Heart right ventricle (tissue), 16 donors: ENCODE measurements at regions not wholly inside any gene's neighbourhood (a gene's known extent, or its start where the extent isn't known, plus 50 kb on each side); places are given as distances from the start of the nearest gene placed in this dataset.
A peak's percentile ranks its signal among the peaks of the same experiment; 100 is the strongest.

Experiments used
- ATAC-seq, 8 donors: fragments of 200-7000 bp; cut with Tn5 transposase; one replicate each; pipeline ENCODE4 v1.9.1; 2020; ENCODE audit warnings: mild to moderate bottlenecking in 8 of 8, moderate library complexity in 8 of 8, moderate number of reproducible peaks in 1 of 8
- DNase-seq, 2 donors: peaks; one replicate each; pipeline ENCODE4 v3.0.0-alpha.2; 2020
- H3K27ac ChIP-seq, 10 donors: fragments of 200-600 bp; sonication (generic) in 2 of 10; one replicate each; pipeline versions ENCODE4 v1.5.0 to v1.8.0; 2020 to 2022; ENCODE audit warnings: mild to moderate bottlenecking in 3 of 10
- H3K27me3 ChIP-seq, 7 donors: fragments of 200-600 bp; one replicate each; pipeline ENCODE4 v1.8.0; 2021 to 2022; ENCODE audit warnings: mild to moderate bottlenecking in 2 of 7
- H3K36me3 ChIP-seq, 9 donors: fragments of 200-600 bp; sonication (generic) in 1 of 9; one replicate each; pipeline versions ENCODE4 v1.5.0 to v1.8.0; 2020 to 2022; ENCODE audit warnings: mild to moderate bottlenecking in 2 of 9
- H3K4me1 ChIP-seq, 9 donors: fragments of 200-600 bp; sonication (generic) in 1 of 9; one replicate each; pipeline versions ENCODE4 v1.5.0 to v1.8.0; 2020 to 2022; ENCODE audit warnings: mild to moderate bottlenecking in 4 of 9
- H3K4me3 ChIP-seq, 10 donors: fragments of 200-600 bp; sonication (generic) in 2 of 10; one replicate each; pipeline versions ENCODE4 v1.5.0 to v1.8.0; 2020 to 2022; ENCODE audit warnings: mild to moderate bottlenecking in 7 of 10, moderate library complexity in 2 of 10
- H3K9me3 ChIP-seq, 11 donors: fragments of 200-600 bp in 10 of 11; sonication (generic) in 2 of 11; one replicate each; pipeline versions ENCODE4 v1.5.0 to v1.8.0; 2013 to 2022; ENCODE audit warnings: mild to moderate bottlenecking in 2 of 11, control low read depth in 1 of 11, moderate library complexity in 1 of 11
- CTCF ChIP-seq, 9 donors: fragments of 200-600 bp; sonication (generic) in 2 of 9; IDR thresholded peaks; one replicate each; pipeline versions ENCODE4 v1.5.0 to v1.8.0; 2021 to 2022; ENCODE audit warnings: antibody characterized with exemption in 9 of 9, mild to moderate bottlenecking in 5 of 9, moderate library complexity in 1 of 9
- WGBS, 2 donors: extraction: QIAGEN DNeasy Blood & Tissue Kit; methylation state at CpG; one replicate each; pipeline ENCODE4 v1.1.7; 2013; ENCODE audit warnings: inconsistent platforms in 1 of 2; 5-methylcytosine and 5-hydroxymethylcytosine counted together
- intact Hi-C, 10 donors: fragments of 100-400 bp; cut with DNase I; formaldehyde crosslinking; loops; one replicate each; pipeline versions ENCODE4 v1.11.1 to v1.14.2; 2022
- donor health status: Arrhythmogenic right ventricular cardiomyopathy.
- donor health status: ischemic (EF 13 %, LVEDD 7.1; RV severe dilation, severe dysfunction).
- donor health status: healthy with polysubstance abuse.
- donor health status: DM: no; HTN: yes; CAD: no.
- donor health status: DM: no; HTN: no; CAD: no.
- donor health status: ischemic (EF 25% LVEDD 6.9; RV normal size, moderate dysfunction).
- donor health status: ischemic (EF 25% LVEDD 5.7; RV mildly dilated, moderate dysfunction).
- donor health status: healthy.
- donor health status: DM: yes; HTN: yes; CAD: no.
- donor health status: Ischemic cardiomyopathy.
- donor health status: ischemic (EF 35%, LVEDD 5.7; RV mildly dilated, moderate dysfunction).
- donor health status: nonischemic (EF 11% LVEDD 7.7; RV severe dilation, severe dysfunction).
- donor health status: DM: yes; HTN: yes; CAD: no.
- donor health status: PGD.
- donor health status: ischemic (EF 29% LVEDD 5.4; RV normal size, mild dysfunction).
- donor health status: nonischemic (EF 23%, LVEDD 6.1; RV moderate dilation, normal function).

- intact Hi-C loops: no loop called here
- Histone ChIP-seq H3K27me3 (no peaks in the 10 kb centered on the region), H3K4me3 (no peak overlapping the region), H3K4me1 (peaks cover 0 to 31% (median 0%) of the 10 kb centered on the region in 9 donors), H3K9me3 (peaks cover 0 to 7% (median 0%) of the 10 kb centered on the region in 11 donors), H3K27ac (peak overlapping the region in 1 of 10 donors; percentile 81), H3K36me3 (no peaks in the 10 kb centered on the region)
- WGBS, 2 donors: 68 to 76% methylated on average over 6 of the region's 6 CpGs
- no peak for TF ChIP-seq CTCF (IDR thresholded peaks at IDR 0.05)
- ATAC-seq (peak in 7 of 8 donors; percentile 14 to 51 (median 35)), DNase-seq (no peak)
Observed at GRCh38 chr1:172818841-172819527, 160.1 kb downstream of the FASLG start.

DNA sequence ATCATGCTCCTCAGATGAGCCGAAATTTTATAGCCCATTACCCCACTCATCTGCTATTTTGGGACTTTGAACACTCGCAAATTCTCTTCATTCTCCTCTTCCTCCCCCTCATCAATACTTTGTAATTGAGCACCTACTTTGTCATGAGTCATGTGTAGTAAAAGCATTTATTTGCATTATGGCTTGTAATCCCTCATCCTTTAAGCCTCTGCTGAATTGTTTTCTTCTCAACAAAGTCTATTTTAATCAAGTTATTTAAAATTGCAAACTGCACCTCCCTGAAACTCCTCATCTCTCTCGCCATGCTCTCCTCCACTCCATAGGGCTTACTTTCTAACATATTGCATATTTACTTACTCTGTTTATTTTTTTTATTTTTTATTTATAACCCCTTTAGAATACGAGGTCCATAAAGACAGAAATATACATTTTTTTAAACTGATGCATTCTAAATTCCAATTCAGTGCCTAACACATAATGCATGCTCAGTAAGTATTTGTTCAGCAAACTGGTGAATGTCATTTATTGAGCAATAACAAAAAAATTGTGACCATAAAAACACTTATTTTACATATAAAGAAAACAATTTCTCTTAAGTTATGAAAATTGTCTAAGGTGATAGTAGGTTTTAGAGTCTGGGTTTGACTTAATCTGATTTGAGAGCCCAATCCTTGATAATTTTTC, 161.7 kb downstream of the FASLG start:
- DNase-seq (no peak), ATAC-seq (no peak)
- H3K9me3 ChIP-seq: no peaks in the 10 kb centered on the region
- no peaks in the 10 kb centered on the region for H3K27me3 ChIP-seq
- H3K4me3 ChIP-seq: no peak overlapping the region
- intact Hi-C loops: loop anchor here in 3 of 10 donors (10.0 kb wide), 3 partner anchors 76 to 594 kb away; partner anchors contain the start of gene TNFSF4 (in 1 of the 3)
- TF ChIP-seq CTCF (IDR thresholded peaks at IDR 0.05): no peak
- WGBS, 2 donors: 89 to 92% methylated on average over 4 of the region's 4 CpGs
- H3K36me3 ChIP-seq: no peaks in the 10 kb centered on the region
- H3K27ac ChIP-seq: no peak overlapping the region
- H3K4me1 ChIP-seq: peaks cover 0 to 38% (median under 1%) of the 10 kb centered on the region in 9 donors

- Histone ChIP-seq H3K4me1 (peaks cover 0 to 47% (median 10%) of the 10 kb centered on the region in 9 donors), H3K4me3 (no peak overlapping the region), H3K9me3 (no peaks in the 10 kb centered on the region), H3K36me3 (no peaks in the 10 kb centered on the region), H3K27me3 (no peaks in the 10 kb centered on the region), H3K27ac (no peak overlapping the region)
- 98 to 100% methylated on average over 1 of the region's 1 CpG for WGBS, 2 donors
- DNase-seq (no peak), ATAC-seq (peak in 1 of 8 donors; percentile 23)
- intact Hi-C loops: loop anchor here in 3 of 10 donors (10.0 kb wide), 3 partner anchors 77 to 593 kb away; partner anchors contain the start of gene TNFSF4 (in 1 of the 3)
- TF ChIP-seq CTCF (IDR thresholded peaks at IDR 0.05): no peak
Observed at GRCh38 chr1:172821609-172822274, 162.8 kb downstream of the FASLG start.

DNA sequence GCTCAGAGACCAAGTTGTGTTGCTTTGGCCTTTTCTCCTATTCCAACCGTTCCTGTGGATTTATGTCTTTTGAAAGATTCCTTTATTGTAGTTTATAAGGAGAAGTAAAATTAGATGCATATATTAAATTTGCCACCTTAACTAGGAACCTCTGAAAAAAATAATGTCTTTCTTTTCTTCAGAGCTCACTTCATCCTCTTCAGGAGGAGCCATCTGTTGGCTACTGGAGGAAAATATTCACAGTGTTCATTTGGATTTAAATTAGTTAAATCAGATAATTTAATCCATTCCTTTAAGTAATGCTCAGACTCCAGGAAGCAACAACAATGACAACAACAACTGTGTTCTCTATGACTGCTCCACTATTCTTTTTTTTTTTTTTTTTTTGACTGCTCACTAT, 164.0 kb downstream of the FASLG start:
- no peaks in the 10 kb centered on the region for H3K36me3 ChIP-seq
- H3K4me1 ChIP-seq: peaks cover 0 to 50% (median 12%) of the 10 kb centered on the region in 9 donors
- WGBS, 2 donors: 88 to 90% methylated on average over 1 of the region's 1 CpG
- DNase-seq (no peak), ATAC-seq (no peak)
- no peaks in the 10 kb centered on the region for H3K9me3 ChIP-seq
- intact Hi-C loops: loop anchor here in 3 of 10 donors (10.0 kb wide), 3 partner anchors 78 to 592 kb away; partner anchors contain the start of gene TNFSF4 (in 1 of the 3)
- no peaks in the 10 kb centered on the region for H3K27me3 ChIP-seq
- no peak overlapping the region for H3K4me3 ChIP-seq
- H3K27ac ChIP-seq: no peak overlapping the region
- TF ChIP-seq CTCF (IDR thresholded peaks at IDR 0.05): no peak
